ENCODE measurements at regions not wholly inside any gene's neighbourhood (a gene's known extent, or its start where the extent isn't known, plus 50 kb on each side); places are given as distances from the start of the nearest gene placed in this dataset.

- TF ChIP-seq TAF1 (IDR thresholded peaks at IDR 0.05; ENCODE audit: low read depth) (no peak), MAX (IDR thresholded peaks at IDR 0.05) (no peak), EGR1 (IDR thresholded peaks at IDR 0.05) (no peak), USF1 (IDR thresholded peaks at IDR 0.05) (no peak), CEBPB (IDR thresholded peaks at IDR 0.05) (no peak), REST (IDR thresholded peaks at IDR 0.05; ENCODE audit: low read depth) (no peak), YY1 (IDR thresholded peaks at IDR 0.05; ENCODE audit: low read depth) (no peak), NFIC (IDR thresholded peaks at IDR 0.05) (no peak), CREB1 (IDR thresholded peaks at IDR 0.05; ENCODE audit: low read depth) (no peak), TCF12 (IDR thresholded peaks at IDR 0.05; ENCODE audit: low read depth) (no peak)
Observed at GRCh38 chr18:71936744-71937143, 607.4 kb downstream of the CBLN2 start.

GRCh38 chr18:71919211-71919610, 624.9 kb downstream of the CBLN2 start:
- TF ChIP-seq RAD21 (IDR thresholded peaks at IDR 0.05; ENCODE audit: low read depth) (no peak), TAF1 (IDR thresholded peaks at IDR 0.05; ENCODE audit: low read depth) (no peak), ZBTB7A (IDR thresholded peaks at IDR 0.05; ENCODE audit: low read depth) (no peak), EP300 (IDR thresholded peaks at IDR 0.05; ENCODE audit: borderline replicate concordance) (no peak), MAX (IDR thresholded peaks at IDR 0.05) (no peak), CEBPB (IDR thresholded peaks at IDR 0.05) (no peak), USF1 (IDR thresholded peaks at IDR 0.05) (no peak), EGR1 (IDR thresholded peaks at IDR 0.05) (no peak)

GRCh38 chr18:71913641-71914040, 630.5 kb downstream of the CBLN2 start:
- no peak for TF ChIP-seq CREB1 (IDR thresholded peaks at IDR 0.05; ENCODE audit: low read depth)
- no peak for TF ChIP-seq TEAD4 (IDR thresholded peaks at IDR 0.05)
- no peak for TF ChIP-seq CEBPB (IDR thresholded peaks at IDR 0.05)
- TF ChIP-seq TCF12 (IDR thresholded peaks at IDR 0.05; ENCODE audit: low read depth), result no peak
- TF ChIP-seq REST (IDR thresholded peaks at IDR 0.05; ENCODE audit: low read depth), result no peak
- TF ChIP-seq ZBTB7A (IDR thresholded peaks at IDR 0.05; ENCODE audit: low read depth), result no peak
- no peak for TF ChIP-seq FOXM1 (IDR thresholded peaks at IDR 0.05; ENCODE audit: borderline replicate concordance, low read depth)
- TF ChIP-seq NFIC (IDR thresholded peaks at IDR 0.05), result no peak
- no peak for TF ChIP-seq EP300 (IDR thresholded peaks at IDR 0.05; ENCODE audit: borderline replicate concordance)
- no peak for TF ChIP-seq TAF1 (IDR thresholded peaks at IDR 0.05; ENCODE audit: low read depth)
- no peak for TF ChIP-seq USF1 (IDR thresholded peaks at IDR 0.05)

GRCh38 chr18:71902482-71902881, 641.7 kb downstream of the CBLN2 start:
- TF ChIP-seq USF1 (IDR thresholded peaks at IDR 0.05) (no peak), TAF1 (IDR thresholded peaks at IDR 0.05; ENCODE audit: low read depth) (no peak), MAX (IDR thresholded peaks at IDR 0.05) (no peak), EP300 (IDR thresholded peaks at IDR 0.05; ENCODE audit: borderline replicate concordance) (no peak), EGR1 (IDR thresholded peaks at IDR 0.05) (no peak), REST (IDR thresholded peaks at IDR 0.05; ENCODE audit: low read depth) (no peak), CEBPB (IDR thresholded peaks at IDR 0.05) (no peak), TEAD4 (IDR thresholded peaks at IDR 0.05) (no peak), ZBTB7A (IDR thresholded peaks at IDR 0.05; ENCODE audit: low read depth) (no peak), FOXM1 (IDR thresholded peaks at IDR 0.05; ENCODE audit: borderline replicate concordance, low read depth) (no peak), NFIC (IDR thresholded peaks at IDR 0.05) (no peak), CREB1 (IDR thresholded peaks at IDR 0.05; ENCODE audit: low read depth) (no peak), YY1 (IDR thresholded peaks at IDR 0.05; ENCODE audit: low read depth) (no peak)

Measured in Ishikawa (cell line).